GM12878 (cell line): ENCODE measurements at regions not wholly inside any gene's neighbourhood (a gene's known extent, or its start where the extent isn't known, plus 50 kb on each side); places are given as distances from the start of the nearest gene placed in this dataset.
A peak's percentile ranks its signal among the peaks of the same experiment; 100 is the strongest.

Experiments
- BHLHE40 ChIP-seq, 2 experiments: fragments of 450-650 bp in 1 of 2; IDR thresholded peaks; 2 replicates each; pipeline ENCODE4 v1.6.1; 2011 to 2017; ENCODE audit warnings: low read depth in 2 of 2, borderline replicate concordance in 1 of 2, improper control_type of control experiment in 1 of 2, low read length in 1 of 2, mild to moderate bottlenecking in 1 of 2
- CBFB ChIP-seq: IDR thresholded peaks from 2 replicates; pipeline ENCODE4 v1.6.1; 2016; ENCODE audit warnings: antibody characterized with exemption, low read depth
- CHD1 ChIP-seq: IDR thresholded peaks from 2 replicates; pipeline ENCODE4 v1.6.1; 2012; ENCODE audit warnings: low read depth, low read length, improper control_type of control experiment
- KAT2A ChIP-seq: conservative IDR thresholded peaks from 2 replicates; pipeline ENCODE4 v1.6.1; 2011; ENCODE audit warnings: low read depth, low read length; ENCODE audit not compliant: control insufficient read depth
- MTA2 ChIP-seq: fragments of 450-650 bp; IDR thresholded peaks from 2 replicates; pipeline ENCODE4 v1.6.1; 2016; ENCODE audit warnings: low read depth, mild to moderate bottlenecking, moderate library complexity
- MTA3 ChIP-seq: IDR thresholded peaks from 2 replicates; pipeline ENCODE4 v1.6.1; 2012; ENCODE audit warnings: low read length, inconsistent platforms, borderline replicate concordance
- NBN ChIP-seq: fragments of 450-650 bp; IDR thresholded peaks from 2 replicates; pipeline ENCODE4 v1.6.1; 2016
- NFIC ChIP-seq: IDR thresholded peaks from 2 replicates; pipeline ENCODE4 v1.6.1; 2012; ENCODE audit warnings: low read depth, mild to moderate bottlenecking, inconsistent platforms, low read length, moderate library complexity
- RAD21 ChIP-seq: IDR thresholded peaks from 2 replicates; pipeline ENCODE4 v1.6.1; 2011; ENCODE audit warnings: mild to moderate bottlenecking, low read depth, low read length, moderate library complexity; ENCODE audit not compliant: insufficient read depth
- SPI1 ChIP-seq: IDR thresholded peaks from 2 replicates; pipeline ENCODE4 v1.6.1; 2011; ENCODE audit warnings: low read depth, mild to moderate bottlenecking, low read length, moderate library complexity, borderline replicate concordance; ENCODE audit not compliant: insufficient read depth
- ZNF24 ChIP-seq: fragments of 450-650 bp; IDR thresholded peaks from 2 replicates; pipeline ENCODE4 v1.6.1; 2017; ENCODE audit warnings: antibody characterized with exemption, mild to moderate bottlenecking
- TF ChIP-seq, protein P1 (sequence below): IDR thresholded peaks from 2 replicates; pipeline ENCODE4 v1.6.1; 2011; ENCODE audit warnings: borderline replicate concordance, low read depth, mild to moderate bottlenecking, moderate library complexity, mixed read lengths, low read length; ENCODE audit not compliant: insufficient read depth; ENCODE audit errors: extremely low read length
- TF ChIP-seq, protein P2 (sequence below): fragments of 450-650 bp; IDR thresholded peaks from 2 replicates; pipeline ENCODE4 v1.6.1; 2017; ENCODE audit warnings: borderline replicate concordance
- TF ChIP-seq, protein P3 (sequence below): IDR thresholded peaks from 2 replicates; pipeline ENCODE4 v1.6.1; 2012; ENCODE audit warnings: improper control_type of control experiment, low read depth, low read length; ENCODE audit not compliant: insufficient replicate concordance

DNA sequence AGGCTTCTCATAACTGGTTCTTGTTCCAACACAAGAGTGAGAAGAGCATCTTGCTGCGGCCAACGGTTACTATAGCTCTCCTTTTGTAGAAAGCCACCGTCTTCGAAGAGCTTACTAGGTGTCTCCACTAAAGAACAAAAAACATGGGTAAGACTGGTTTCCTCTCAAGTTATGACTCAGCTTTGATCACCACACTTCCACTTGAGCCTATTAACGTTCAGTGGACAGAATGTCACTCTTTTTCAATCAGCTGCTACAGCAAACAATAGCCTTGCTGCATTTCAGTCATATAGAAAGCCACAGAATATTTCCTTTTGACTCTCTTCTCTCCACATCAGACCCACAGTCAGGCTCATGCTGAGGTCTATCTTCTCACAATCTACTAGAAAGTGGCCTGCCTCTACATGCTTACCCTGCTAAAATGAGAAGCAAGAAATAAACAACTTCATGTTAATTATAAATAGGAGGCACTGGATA, 243.5 kb upstream of the PREP start (continued):
- TF ChIP-seq, protein P1, sequence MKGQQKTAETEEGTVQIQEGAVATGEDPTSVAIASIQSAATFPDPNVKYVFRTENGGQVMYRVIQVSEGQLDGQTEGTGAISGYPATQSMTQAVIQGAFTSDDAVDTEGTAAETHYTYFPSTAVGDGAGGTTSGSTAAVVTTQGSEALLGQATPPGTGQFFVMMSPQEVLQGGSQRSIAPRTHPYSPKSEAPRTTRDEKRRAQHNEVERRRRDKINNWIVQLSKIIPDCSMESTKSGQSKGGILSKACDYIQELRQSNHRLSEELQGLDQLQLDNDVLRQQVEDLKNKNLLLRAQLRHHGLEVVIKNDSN: no peak
- peak; percentile 32; the same call in 1 of the 2 replicates for TF ChIP-seq RAD21
- TF ChIP-seq KAT2A: no peak
- peak; percentile 99 for TF ChIP-seq NBN
- peak; percentile 79 for TF ChIP-seq SPI1
- peak; percentile 100 for TF ChIP-seq NFIC
- TF ChIP-seq MTA2: peak; percentile 100
- TF ChIP-seq MTA3: peak; percentile 100
- TF ChIP-seq ZNF24: peak; percentile 93
- TF ChIP-seq, protein P2, sequence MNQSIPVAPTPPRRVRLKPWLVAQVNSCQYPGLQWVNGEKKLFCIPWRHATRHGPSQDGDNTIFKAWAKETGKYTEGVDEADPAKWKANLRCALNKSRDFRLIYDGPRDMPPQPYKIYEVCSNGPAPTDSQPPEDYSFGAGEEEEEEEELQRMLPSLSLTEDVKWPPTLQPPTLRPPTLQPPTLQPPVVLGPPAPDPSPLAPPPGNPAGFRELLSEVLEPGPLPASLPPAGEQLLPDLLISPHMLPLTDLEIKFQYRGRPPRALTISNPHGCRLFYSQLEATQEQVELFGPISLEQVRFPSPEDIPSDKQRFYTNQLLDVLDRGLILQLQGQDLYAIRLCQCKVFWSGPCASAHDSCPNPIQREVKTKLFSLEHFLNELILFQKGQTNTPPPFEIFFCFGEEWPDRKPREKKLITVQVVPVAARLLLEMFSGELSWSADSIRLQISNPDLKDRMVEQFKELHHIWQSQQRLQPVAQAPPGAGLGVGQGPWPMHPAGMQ: peak; percentile 6; the same call in 1 of the 2 replicates
- TF ChIP-seq, protein P3, sequence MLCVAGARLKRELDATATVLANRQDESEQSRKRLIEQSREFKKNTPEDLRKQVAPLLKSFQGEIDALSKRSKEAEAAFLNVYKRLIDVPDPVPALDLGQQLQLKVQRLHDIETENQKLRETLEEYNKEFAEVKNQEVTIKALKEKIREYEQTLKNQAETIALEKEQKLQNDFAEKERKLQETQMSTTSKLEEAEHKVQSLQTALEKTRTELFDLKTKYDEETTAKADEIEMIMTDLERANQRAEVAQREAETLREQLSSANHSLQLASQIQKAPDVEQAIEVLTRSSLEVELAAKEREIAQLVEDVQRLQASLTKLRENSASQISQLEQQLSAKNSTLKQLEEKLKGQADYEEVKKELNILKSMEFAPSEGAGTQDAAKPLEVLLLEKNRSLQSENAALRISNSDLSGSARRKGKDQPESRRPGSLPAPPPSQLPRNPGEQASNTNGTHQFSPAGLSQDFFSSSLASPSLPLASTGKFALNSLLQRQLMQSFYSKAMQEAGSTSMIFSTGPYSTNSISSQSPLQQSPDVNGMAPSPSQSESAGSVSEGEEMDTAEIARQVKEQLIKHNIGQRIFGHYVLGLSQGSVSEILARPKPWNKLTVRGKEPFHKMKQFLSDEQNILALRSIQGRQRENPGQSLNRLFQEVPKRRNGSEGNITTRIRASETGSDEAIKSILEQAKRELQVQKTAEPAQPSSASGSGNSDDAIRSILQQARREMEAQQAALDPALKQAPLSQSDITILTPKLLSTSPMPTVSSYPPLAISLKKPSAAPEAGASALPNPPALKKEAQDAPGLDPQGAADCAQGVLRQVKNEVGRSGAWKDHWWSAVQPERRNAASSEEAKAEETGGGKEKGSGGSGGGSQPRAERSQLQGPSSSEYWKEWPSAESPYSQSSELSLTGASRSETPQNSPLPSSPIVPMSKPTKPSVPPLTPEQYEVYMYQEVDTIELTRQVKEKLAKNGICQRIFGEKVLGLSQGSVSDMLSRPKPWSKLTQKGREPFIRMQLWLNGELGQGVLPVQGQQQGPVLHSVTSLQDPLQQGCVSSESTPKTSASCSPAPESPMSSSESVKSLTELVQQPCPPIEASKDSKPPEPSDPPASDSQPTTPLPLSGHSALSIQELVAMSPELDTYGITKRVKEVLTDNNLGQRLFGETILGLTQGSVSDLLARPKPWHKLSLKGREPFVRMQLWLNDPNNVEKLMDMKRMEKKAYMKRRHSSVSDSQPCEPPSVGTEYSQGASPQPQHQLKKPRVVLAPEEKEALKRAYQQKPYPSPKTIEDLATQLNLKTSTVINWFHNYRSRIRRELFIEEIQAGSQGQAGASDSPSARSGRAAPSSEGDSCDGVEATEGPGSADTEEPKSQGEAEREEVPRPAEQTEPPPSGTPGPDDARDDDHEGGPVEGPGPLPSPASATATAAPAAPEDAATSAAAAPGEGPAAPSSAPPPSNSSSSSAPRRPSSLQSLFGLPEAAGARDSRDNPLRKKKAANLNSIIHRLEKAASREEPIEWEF: peak; percentile 80
- TF ChIP-seq CBFB: peak; percentile 97
- peak; percentile 95 to 96 for TF ChIP-seq BHLHE40 (IDR thresholded peaks at IDR 0.05; ENCODE audit: borderline replicate concordance in 1 of 2, low read depth in 2 of 2, low read length in 1 of 2)
- peak; percentile 81; the same call in 1 of the 2 replicates for TF ChIP-seq CHD1
- TF ChIP-seq, all 136 proteins: peak for 85
